Globus pallidus (tissue), 1 donor: ENCODE measurements at regions not wholly inside any gene's neighbourhood (a gene's known extent, or its start where the extent isn't known, plus 50 kb on each side); places are given as distances from the start of the nearest gene placed in this dataset.
"Not testable (repeated sequence)": the region's sequence is repeated elsewhere in the genome, so short reads cannot be mapped to it uniquely, and the experiment has no call there.

Experiments
- DNase-seq: peaks from one replicate; pipeline ENCODE4 v3.0.0-alpha.2; 2015; ENCODE audit warnings: low spot score

GRCh38 chr20:12737900-12738299 is 270.9 kb upstream of the SPTLC3 start:
- no peak for DNase-seq

GRCh38 chr20:12740647-12741046 is 268.1 kb upstream of the SPTLC3 start:
- DNase-seq, result no peak

- DNase-seq, result no peak
Measured at GRCh38 chr20:12744037-12744436, 264.7 kb upstream of the SPTLC3 start.

- DNase-seq, result no peak
Measured at GRCh38 chr20:12748359-12748994, 260.3 kb upstream of the SPTLC3 start.

GRCh38 chr20:12750221-12750620 is 258.6 kb upstream of the SPTLC3 start:
- no peak for DNase-seq

GRCh38 chr20:12752900-12753693 is 255.7 kb upstream of the SPTLC3 start:
- DNase-seq, result not testable (repeated sequence)

GRCh38 chr20:12753742-12754141 is 255.0 kb upstream of the SPTLC3 start:
- not testable (repeated sequence) for DNase-seq

GRCh38 chr20:12759493-12759892 is 249.3 kb upstream of the SPTLC3 start:
- DNase-seq, result not testable (repeated sequence)

- no peak for DNase-seq
Measured at GRCh38 chr20:12762725-12763124, 246.0 kb upstream of the SPTLC3 start.

- DNase-seq, result no peak
Measured at GRCh38 chr20:12763406-12763805, 245.4 kb upstream of the SPTLC3 start.

GRCh38 chr20:12764053-12764452 is 244.7 kb upstream of the SPTLC3 start:
- no peak for DNase-seq

- DNase-seq, result no peak
Measured at GRCh38 chr20:12764851-12765250, 243.9 kb upstream of the SPTLC3 start.

- DNase-seq, result no peak
Measured at GRCh38 chr20:12773936-12774335, 234.8 kb upstream of the SPTLC3 start.

- no peak for DNase-seq
Measured at GRCh38 chr20:12775041-12775440, 233.7 kb upstream of the SPTLC3 start.

GRCh38 chr20:12777016-12777415 is 231.8 kb upstream of the SPTLC3 start:
- DNase-seq, result no peak

GRCh38 chr20:12786276-12786675 is 222.5 kb upstream of the SPTLC3 start:
- no peak for DNase-seq

- DNase-seq, result no peak
Measured at GRCh38 chr20:12788632-12789299, 220.0 kb upstream of the SPTLC3 start.

GRCh38 chr20:12790859-12791258 is 217.9 kb upstream of the SPTLC3 start:
- no peak for DNase-seq

- no peak for DNase-seq
Measured at GRCh38 chr20:12798286-12798685, 210.5 kb upstream of the SPTLC3 start.

GRCh38 chr20:12808006-12808567 is 200.7 kb upstream of the SPTLC3 start:
- no peak for DNase-seq

GRCh38 chr20:12815231-12815768 is 193.5 kb upstream of the SPTLC3 start:
- DNase-seq, result no peak

GRCh38 chr20:12815778-12816408 is 192.9 kb upstream of the SPTLC3 start:
- DNase-seq, result no peak
